Coronary artery (tissue), 2 donors: ENCODE measurements at regions not wholly inside any gene's neighbourhood (a gene's known extent, or its start where the extent isn't known, plus 50 kb on each side); places are given as distances from the start of the nearest gene placed in this dataset.

ENCODE experiments used
- DNase-seq: peaks from one replicate; pipeline ENCODE4 v3.0.0-alpha.2; 2017; ENCODE audit warnings: low spot score
- H3K27ac ChIP-seq, 2 donors: fragments of 200-600 bp; sonication (generic); one replicate each; pipeline ENCODE4 v1.5.1; 2016 to 2019
- H3K4me3 ChIP-seq: fragments of 200-600 bp; sonication (generic); 2 replicates; pipeline ENCODE4 v1.5.1; 2016; ENCODE audit warnings: mild to moderate bottlenecking, moderate library complexity
- CTCF ChIP-seq: fragments of 200-600 bp; sonication (generic); IDR thresholded peaks from one replicate; pipeline ENCODE4 v1.5.1; 2019; ENCODE audit warnings: antibody characterized with exemption

DNA sequence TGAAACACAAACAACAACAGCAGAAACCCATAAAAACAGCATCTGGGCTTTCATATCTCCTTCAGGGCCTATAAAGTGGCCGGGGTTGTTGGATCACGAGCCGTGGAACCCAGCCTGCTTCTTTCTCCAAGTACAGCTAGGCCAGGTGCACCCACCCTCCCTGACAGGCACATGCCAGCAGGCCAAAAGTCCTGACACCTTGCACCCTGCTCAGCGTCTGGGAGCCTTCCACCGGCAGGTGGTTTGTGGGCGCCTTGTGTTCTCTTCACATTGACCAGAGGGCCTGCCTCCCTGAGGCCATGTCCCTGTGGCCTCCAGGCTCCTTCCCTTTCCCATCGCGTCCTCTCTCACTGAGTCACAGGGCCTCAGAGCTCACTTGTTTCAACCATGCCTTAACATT lies 271.6 kb downstream of the ZNF516 start:
- H3K4me3 ChIP-seq: no peak overlapping the region
- TF ChIP-seq CTCF: no peak
- no peak for DNase-seq
- no peak overlapping the region for H3K27ac ChIP-seq

DNA sequence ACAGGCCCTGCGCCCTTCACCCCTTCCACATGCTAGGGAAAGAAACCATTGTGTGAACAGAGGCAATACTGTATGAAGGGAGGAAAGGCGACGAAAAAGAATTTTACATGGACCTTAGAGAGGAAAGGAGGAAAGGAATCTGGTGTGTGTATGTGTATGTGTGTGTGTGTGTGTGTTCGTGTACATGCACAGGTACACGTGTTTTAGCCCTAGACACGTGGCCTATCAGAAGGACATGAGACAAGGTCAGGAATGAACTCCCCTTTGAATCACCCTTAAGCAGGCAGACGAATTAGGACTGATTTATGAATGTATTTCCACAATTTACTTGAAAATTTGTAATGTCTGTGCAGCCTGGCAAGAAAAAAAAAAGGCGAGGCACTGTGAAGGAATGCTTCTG lies 276.0 kb downstream of the ZNF516 start:
- no peak for TF ChIP-seq CTCF
- DNase-seq: no peak
- H3K4me3 ChIP-seq: no peak overlapping the region
- no peak overlapping the region for H3K27ac ChIP-seq

- no peak for DNase-seq
- no peak overlapping the region for H3K4me3 ChIP-seq
- TF ChIP-seq CTCF: no peak
Observed at GRCh38 chr18:76216096-76216495, 278.9 kb downstream of the ZNF516 start.

DNA sequence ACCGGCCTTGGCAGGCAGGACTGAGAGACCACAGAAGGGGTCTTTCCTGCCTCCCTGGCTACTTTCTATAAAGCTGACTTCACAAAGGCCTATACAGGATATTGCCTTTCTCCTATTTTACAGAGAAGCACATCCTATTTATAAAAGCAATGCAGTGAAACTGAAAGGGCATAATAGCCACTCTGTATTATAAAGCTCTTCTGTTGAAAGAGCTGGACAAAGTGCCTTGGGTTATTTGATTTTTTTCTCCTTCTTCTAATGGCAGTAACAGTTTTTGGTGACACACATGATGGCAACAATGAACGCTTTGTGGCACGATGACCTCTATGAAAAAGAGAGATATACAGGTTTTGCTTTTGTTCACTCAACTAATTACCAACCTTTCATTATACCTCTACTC lies 281.1 kb downstream of the ZNF516 start:
- Histone ChIP-seq H3K4me3 (no peak overlapping the region), H3K27ac (no peak overlapping the region)
- no peak for DNase-seq
- no peak for TF ChIP-seq CTCF

More at GRCh38 chr18:76216096-76216495, 278.9 kb downstream of the ZNF516 start:
- H3K27ac ChIP-seq: no peak overlapping the region

DNA sequence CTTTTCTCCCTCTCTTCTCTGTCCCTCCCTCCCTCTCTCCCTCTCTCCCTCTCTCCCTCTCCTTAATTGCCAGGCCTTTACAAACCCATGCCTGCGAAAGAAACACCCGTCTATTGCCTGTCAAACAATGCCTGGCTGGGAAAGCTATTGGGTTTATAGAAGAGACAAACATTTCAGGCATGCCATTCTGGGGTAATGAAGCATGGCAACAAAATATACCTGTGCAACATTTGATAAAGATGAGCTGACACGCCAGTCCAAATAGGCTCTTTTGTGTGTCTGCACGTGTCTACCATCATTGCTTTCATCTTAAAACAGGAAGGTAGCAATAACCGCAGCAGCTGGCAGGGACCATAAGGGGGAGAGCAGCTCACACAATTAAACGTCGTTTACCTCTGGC lies 282.1 kb downstream of the ZNF516 start:
- DNase-seq: no peak
- no peak overlapping the region for H3K27ac ChIP-seq
- TF ChIP-seq CTCF: no peak
- no peak overlapping the region for H3K4me3 ChIP-seq

DNA sequence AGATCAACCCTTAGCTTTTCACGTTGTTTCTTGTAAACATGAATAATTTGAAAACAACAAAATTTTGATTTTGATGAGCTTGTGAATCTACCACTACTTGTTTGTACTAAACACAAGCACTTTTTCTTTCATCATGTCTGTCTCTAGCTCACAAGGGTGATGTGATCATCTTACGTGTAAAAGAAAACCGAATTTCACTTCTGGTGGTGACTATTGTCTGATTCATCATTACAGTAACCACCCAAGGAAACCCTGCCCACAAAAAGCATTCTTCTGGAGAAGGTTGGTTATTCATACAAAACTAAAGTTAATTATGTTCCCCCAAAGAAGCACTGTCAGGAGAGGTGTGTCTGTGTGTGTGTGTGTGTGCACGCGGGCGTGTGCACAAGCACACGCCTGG lies 285.4 kb downstream of the ZNF516 start:
- no peak for TF ChIP-seq CTCF
- no peak overlapping the region for H3K27ac ChIP-seq
- H3K4me3 ChIP-seq: no peak overlapping the region
- no peak for DNase-seq

GRCh38 chr18:76208678-76209306 lies 286.2 kb downstream of the ZNF516 start:
- Histone ChIP-seq H3K27ac (no peak overlapping the region), H3K4me3 (peak overlapping the region; percentile 42)
- no peak for TF ChIP-seq CTCF
- no peak for DNase-seq
